ENCODE measurements at regions not wholly inside any gene's neighbourhood (a gene's known extent, or its start where the extent isn't known, plus 50 kb on each side); places are given as distances from the start of the nearest gene placed in this dataset.

DNA sequence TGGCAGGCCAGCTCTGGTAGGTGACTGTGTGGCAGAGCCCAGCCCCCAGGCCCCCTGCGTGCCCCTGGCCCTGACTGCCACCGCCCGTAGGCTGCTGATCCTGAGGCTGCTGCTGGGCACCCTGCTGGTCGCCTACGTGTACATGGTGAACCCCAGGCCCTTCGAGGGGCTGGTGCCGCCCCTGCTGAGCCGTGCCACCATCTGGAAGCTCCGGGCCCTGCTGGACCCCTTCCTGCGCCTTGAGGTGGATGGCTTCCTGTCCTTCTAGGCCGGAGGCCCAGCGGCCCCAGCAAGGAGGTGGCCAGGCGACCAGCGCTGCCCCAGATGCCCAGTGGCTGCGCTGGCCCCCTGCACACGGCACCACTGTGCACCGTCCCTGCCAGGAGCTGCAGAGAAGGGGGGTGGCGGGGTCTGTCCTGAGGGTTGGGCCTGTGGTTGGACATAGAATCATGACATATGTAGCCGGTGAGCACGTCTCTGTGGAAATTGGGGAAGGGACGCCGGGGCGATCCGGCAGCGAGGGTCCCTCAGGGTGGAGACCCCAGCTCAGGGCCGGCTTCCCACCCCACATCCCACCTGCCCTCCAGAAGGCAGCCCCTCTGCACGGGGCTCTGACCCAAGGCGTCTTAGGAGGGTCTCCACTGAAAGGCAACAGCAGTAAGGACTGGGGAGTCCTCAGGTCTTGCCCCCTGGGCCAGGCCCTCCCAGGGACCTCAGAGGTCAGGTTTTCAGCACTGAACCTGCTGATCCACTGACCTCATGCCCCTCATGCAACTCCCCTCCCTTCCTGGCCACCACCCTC is 185.4 kb downstream of the IGLL1 start:
- Histone ChIP-seq H2BK20ac (ENCODE audit: low read depth, low read length) (no peak overlapping the region), H3K56ac (ENCODE audit: extremely low read depth, insufficient read depth, low read length) (no peak overlapping the region), H3K18ac (ENCODE audit: low read depth, low read length) (no peak overlapping the region), H3K4me2 (ENCODE audit: low read depth, low read length) (no peak overlapping the region), H3K36me3 (ENCODE audit: control insufficient read depth, insufficient read depth, low read length) (no peaks in the 10 kb centered on the region), H4K5ac (ENCODE audit: low read depth, low read length) (no peak overlapping the region), H3K4ac (ENCODE audit: low read depth, low read length) (no peak overlapping the region), H2BK15ac (ENCODE audit: low read depth, low read length) (no peak overlapping the region), H3K9me1 (ENCODE audit: insufficient read depth, low read length) (no peaks in the 10 kb centered on the region), H3K4me3 (ENCODE audit: insufficient read depth, low read depth, low read length) (no peak overlapping the region), H2AK9ac (replicated peaks; ENCODE audit: low read depth, low read length, poor library complexity) (no peak overlapping the region), H3K9me3 (ENCODE audit: control insufficient read depth, insufficient read depth, low read length) (no peaks in the 10 kb centered on the region), H3K9ac (ENCODE audit: low read depth, low read length) (no peak overlapping the region), H3K23ac (ENCODE audit: low read depth, low read length) (no peak overlapping the region), H3K14ac (replicated peaks; ENCODE audit: low read depth, low read length) (no peak overlapping the region), H2AK5ac (ENCODE audit: low read depth, low read length) (no peak overlapping the region), H4K8ac (ENCODE audit: low read depth in 2 of 2, low read length in 2 of 2) (no peak overlapping the region), H3K27ac (ENCODE audit: insufficient read depth, low read length) (no peak overlapping the region), H2AFZ (replicated peaks; ENCODE audit: low read length, poor library complexity) (no peak overlapping the region), H4K91ac (ENCODE audit: insufficient read depth, low read depth, low read length) (no peak overlapping the region), H3K27me3 (ENCODE audit: control insufficient read depth, insufficient read depth, low read length) (no peaks in the 10 kb centered on the region; the same call in 1 of the 2 replicates), H3K4me1 (ENCODE audit: control insufficient read depth, insufficient read depth, low read length) (no peaks in the 10 kb centered on the region), H2BK5ac (ENCODE audit: low read depth, low read length, poor library complexity, severe bottlenecking) (no peak overlapping the region), H3K79me1 (ENCODE audit: low read depth in 1 of 2, low read length in 2 of 2) (no peaks in the 10 kb centered on the region), H4K20me1 (ENCODE audit: insufficient read depth, low read length) (no peaks in the 10 kb centered on the region), H2BK120ac (ENCODE audit: low read depth, low read length) (no peak overlapping the region)
- no peak for TF ChIP-seq MAFK (IDR thresholded peaks at IDR 0.05; ENCODE audit: low read depth, low read length)
- intact Hi-C loops (cut with micrococcal nuclease), result no loop called here
- BruUV-seq (replicated peaks), result no TSS peak
- dilution Hi-C loops (cut with HindIII; ENCODE audit: low sequenced_read_pairs, unreplicated experiment), result no loop called here
- WGBS, 2 experiments (ENCODE audit: extremely low coverage in 2 of 2, insufficient read length in 1 of 2), result 75% methylated on average over 10 of the region's 28 CpGs; no CpG with 5 or more reads in 1 of the 2 experiments
- in situ Hi-C loops (cut with MboI; ENCODE audit: low sequenced_read_pairs), result loop anchor here (10.0 kb wide), 1 partner anchor 220 kb away; no protein-coding TSS in a partner anchor
- CTCF ChIA-PET, result no interaction called here
- DNase-seq (no peak), ATAC-seq (ENCODE audit: low read depth) (no peak)
- POLR2A ChIA-PET (ENCODE audit: unreplicated experiment), result no interaction called here

Data from IMR-90 (cell line).